ENCODE measurements at regions not wholly inside any gene's neighbourhood (a gene's known extent, or its start where the extent isn't known, plus 50 kb on each side); places are given as distances from the start of the nearest gene placed in this dataset.

GRCh38 chr10:27391916-27392315 is 112.2 kb upstream of the RAB18 start:
- TF ChIP-seq FOXM1 (IDR thresholded peaks at IDR 0.05; ENCODE audit: borderline replicate concordance, low read depth) (no peak), CREB1 (IDR thresholded peaks at IDR 0.05; ENCODE audit: low read depth) (no peak), EGR1 (IDR thresholded peaks at IDR 0.05) (no peak), EP300 (IDR thresholded peaks at IDR 0.05; ENCODE audit: borderline replicate concordance) (no peak), TAF1 (IDR thresholded peaks at IDR 0.05; ENCODE audit: low read depth) (no peak), NFIC (IDR thresholded peaks at IDR 0.05) (no peak), TEAD4 (IDR thresholded peaks at IDR 0.05) (no peak), TCF12 (IDR thresholded peaks at IDR 0.05; ENCODE audit: low read depth) (no peak), RAD21 (IDR thresholded peaks at IDR 0.05; ENCODE audit: low read depth) (no peak), ZBTB7A (IDR thresholded peaks at IDR 0.05; ENCODE audit: low read depth) (no peak), YY1 (IDR thresholded peaks at IDR 0.05; ENCODE audit: low read depth) (no peak), USF1 (IDR thresholded peaks at IDR 0.05) (no peak), CEBPB (IDR thresholded peaks at IDR 0.05) (no peak)
- TF ChIP-seq, protein P1, sequence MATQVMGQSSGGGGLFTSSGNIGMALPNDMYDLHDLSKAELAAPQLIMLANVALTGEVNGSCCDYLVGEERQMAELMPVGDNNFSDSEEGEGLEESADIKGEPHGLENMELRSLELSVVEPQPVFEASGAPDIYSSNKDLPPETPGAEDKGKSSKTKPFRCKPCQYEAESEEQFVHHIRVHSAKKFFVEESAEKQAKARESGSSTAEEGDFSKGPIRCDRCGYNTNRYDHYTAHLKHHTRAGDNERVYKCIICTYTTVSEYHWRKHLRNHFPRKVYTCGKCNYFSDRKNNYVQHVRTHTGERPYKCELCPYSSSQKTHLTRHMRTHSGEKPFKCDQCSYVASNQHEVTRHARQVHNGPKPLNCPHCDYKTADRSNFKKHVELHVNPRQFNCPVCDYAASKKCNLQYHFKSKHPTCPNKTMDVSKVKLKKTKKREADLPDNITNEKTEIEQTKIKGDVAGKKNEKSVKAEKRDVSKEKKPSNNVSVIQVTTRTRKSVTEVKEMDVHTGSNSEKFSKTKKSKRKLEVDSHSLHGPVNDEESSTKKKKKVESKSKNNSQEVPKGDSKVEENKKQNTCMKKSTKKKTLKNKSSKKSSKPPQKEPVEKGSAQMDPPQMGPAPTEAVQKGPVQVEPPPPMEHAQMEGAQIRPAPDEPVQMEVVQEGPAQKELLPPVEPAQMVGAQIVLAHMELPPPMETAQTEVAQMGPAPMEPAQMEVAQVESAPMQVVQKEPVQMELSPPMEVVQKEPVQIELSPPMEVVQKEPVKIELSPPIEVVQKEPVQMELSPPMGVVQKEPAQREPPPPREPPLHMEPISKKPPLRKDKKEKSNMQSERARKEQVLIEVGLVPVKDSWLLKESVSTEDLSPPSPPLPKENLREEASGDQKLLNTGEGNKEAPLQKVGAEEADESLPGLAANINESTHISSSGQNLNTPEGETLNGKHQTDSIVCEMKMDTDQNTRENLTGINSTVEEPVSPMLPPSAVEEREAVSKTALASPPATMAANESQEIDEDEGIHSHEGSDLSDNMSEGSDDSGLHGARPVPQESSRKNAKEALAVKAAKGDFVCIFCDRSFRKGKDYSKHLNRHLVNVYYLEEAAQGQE (IDR thresholded peaks at IDR 0.05; ENCODE audit: low read depth): no peak
- TF ChIP-seq, protein P2, sequence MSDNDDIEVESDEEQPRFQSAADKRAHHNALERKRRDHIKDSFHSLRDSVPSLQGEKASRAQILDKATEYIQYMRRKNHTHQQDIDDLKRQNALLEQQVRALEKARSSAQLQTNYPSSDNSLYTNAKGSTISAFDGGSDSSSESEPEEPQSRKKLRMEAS (IDR thresholded peaks at IDR 0.05): no peak

DNA sequence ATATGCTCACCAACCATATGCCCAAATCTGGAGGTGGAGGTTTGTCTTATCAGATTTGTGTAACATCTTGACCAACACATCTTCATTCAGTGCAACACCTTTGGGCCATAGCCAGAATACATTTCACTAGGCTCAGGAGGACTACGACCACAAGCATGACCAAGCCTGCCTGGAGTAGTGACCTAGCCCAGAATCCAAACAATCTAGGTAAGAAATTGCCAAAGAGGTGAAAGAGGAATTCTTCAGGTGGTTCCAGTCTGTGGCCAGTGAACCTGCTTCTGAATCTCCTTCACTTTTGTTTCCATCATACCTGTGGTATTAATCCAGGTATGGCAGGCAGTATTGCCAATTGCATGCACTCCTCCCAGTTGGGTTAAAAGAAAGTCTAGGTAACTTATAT is 112.8 kb upstream of the RAB18 start:
- no peak for TF ChIP-seq EGR1 (IDR thresholded peaks at IDR 0.05)

- TF ChIP-seq USF1 (IDR thresholded peaks at IDR 0.05) (no peak), CREB1 (IDR thresholded peaks at IDR 0.05; ENCODE audit: low read depth) (no peak), EGR1 (IDR thresholded peaks at IDR 0.05) (no peak)
- TF ChIP-seq, protein P2 (IDR thresholded peaks at IDR 0.05): no peak
Measured at GRCh38 chr10:27390681-27391080, 113.4 kb upstream of the RAB18 start.

- TF ChIP-seq CREB1 (IDR thresholded peaks at IDR 0.05; ENCODE audit: low read depth) (no peak), ZBTB7A (IDR thresholded peaks at IDR 0.05; ENCODE audit: low read depth) (no peak), NFIC (IDR thresholded peaks at IDR 0.05) (no peak), YY1 (IDR thresholded peaks at IDR 0.05; ENCODE audit: low read depth) (no peak), CEBPB (IDR thresholded peaks at IDR 0.05) (no peak), TCF12 (IDR thresholded peaks at IDR 0.05; ENCODE audit: low read depth) (no peak), TEAD4 (IDR thresholded peaks at IDR 0.05) (no peak), EGR1 (IDR thresholded peaks at IDR 0.05) (no peak), FOXM1 (IDR thresholded peaks at IDR 0.05; ENCODE audit: borderline replicate concordance, low read depth) (no peak), TAF1 (IDR thresholded peaks at IDR 0.05; ENCODE audit: low read depth) (no peak), EP300 (IDR thresholded peaks at IDR 0.05; ENCODE audit: borderline replicate concordance) (no peak), USF1 (IDR thresholded peaks at IDR 0.05) (no peak), RAD21 (IDR thresholded peaks at IDR 0.05; ENCODE audit: low read depth) (no peak)
- TF ChIP-seq, protein P1 (IDR thresholded peaks at IDR 0.05; ENCODE audit: low read depth): no peak
- TF ChIP-seq, protein P2 (IDR thresholded peaks at IDR 0.05): no peak
Measured at GRCh38 chr10:27388761-27389399, 115.2 kb upstream of the RAB18 start.

DNA sequence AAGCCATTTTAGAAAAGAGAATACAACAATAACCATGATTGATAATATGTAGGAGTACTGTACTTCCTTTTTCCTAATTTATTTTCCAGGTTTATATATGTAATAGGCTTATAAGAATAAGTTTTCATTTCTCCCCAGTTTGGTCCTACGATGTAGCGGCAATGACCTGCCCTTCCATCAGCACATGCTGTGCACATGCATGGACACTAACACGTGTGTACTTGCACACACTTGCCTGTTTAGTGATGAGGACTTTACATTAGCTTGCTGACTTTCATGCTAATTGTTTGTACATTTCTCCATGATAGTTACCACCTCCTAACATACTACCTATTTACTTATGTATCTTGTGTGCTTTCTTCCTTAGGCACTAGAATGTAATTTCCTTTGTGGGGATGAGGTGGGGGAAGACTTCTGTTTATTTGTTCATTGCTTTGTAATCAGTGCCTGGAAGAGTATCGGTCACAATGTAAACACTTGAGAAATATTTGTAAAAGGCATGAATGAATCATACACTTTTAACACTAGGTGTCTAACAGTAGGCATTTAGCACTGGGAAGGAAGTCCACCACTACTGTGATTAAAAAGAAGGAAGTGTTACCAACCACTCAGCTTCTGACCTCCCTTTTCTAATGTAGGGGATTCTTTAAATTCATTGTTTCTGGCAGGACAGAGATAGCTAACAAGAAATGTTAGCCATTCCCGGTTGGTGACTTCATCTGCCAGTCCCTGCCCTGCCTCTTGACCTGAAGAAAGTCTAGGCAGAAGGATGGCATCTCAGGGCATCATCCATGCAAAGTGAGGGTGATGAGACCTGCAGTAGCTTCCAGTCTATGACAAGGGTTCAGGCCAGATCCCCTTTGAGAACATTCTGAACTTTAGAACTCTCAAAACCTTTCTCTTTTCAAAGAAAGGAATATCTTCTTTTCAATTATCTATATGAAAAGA is 120.2 kb upstream of the RAB18 start:
- TF ChIP-seq YY1 (IDR thresholded peaks at IDR 0.05; ENCODE audit: low read depth) (no peak), TAF1 (IDR thresholded peaks at IDR 0.05; ENCODE audit: low read depth) (no peak), CEBPB (IDR thresholded peaks at IDR 0.05) (no peak), EGR1 (IDR thresholded peaks at IDR 0.05) (no peak), USF1 (IDR thresholded peaks at IDR 0.05) (no peak), EP300 (IDR thresholded peaks at IDR 0.05; ENCODE audit: borderline replicate concordance) (no peak), ZBTB7A (IDR thresholded peaks at IDR 0.05; ENCODE audit: low read depth) (no peak), FOXM1 (IDR thresholded peaks at IDR 0.05; ENCODE audit: borderline replicate concordance, low read depth) (no peak), TCF12 (IDR thresholded peaks at IDR 0.05; ENCODE audit: low read depth) (no peak), NFIC (IDR thresholded peaks at IDR 0.05) (no peak), TEAD4 (IDR thresholded peaks at IDR 0.05) (no peak), RAD21 (IDR thresholded peaks at IDR 0.05; ENCODE audit: low read depth) (no peak), CREB1 (IDR thresholded peaks at IDR 0.05; ENCODE audit: low read depth) (no peak)
- TF ChIP-seq, protein P1 (IDR thresholded peaks at IDR 0.05; ENCODE audit: low read depth): no peak
- TF ChIP-seq, protein P2 (IDR thresholded peaks at IDR 0.05): no peak
